HG03575 (cell line): ENCODE measurements at regions not wholly inside any gene's neighbourhood (a gene's known extent, or its start where the extent isn't known, plus 50 kb on each side); places are given as distances from the start of the nearest gene placed in this dataset.

Experiments
- ATAC-seq: cut with Tn5 transposase; IDR thresholded peaks from one replicate; pipeline ENCODE4 v1.9.1; 2021; ENCODE audit not compliant: unreplicated experiment, insufficient number of reproducible peaks, low FRiP score; ENCODE audit errors: extremely low read depth

DNA sequence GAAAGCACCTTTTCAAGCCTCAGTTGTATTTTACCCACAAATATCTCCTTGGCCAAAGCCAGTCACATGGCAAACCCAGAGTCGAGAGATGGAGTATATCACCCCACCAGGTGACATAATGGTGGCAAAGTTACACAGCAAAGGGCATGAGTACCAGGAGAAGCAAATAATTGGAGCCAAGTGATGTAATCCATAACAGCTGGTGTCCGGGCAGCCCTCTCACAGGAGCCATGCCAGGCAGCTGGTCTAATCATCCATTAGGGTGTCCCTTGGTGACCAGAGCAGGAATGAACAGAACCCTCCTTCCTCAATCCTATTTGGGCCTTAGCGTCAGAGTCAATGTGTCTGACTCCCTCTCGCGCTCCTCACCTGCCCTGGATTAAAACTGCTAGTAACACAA is 272.1 kb downstream of the LRFN2 start:
- no peak for ATAC-seq

DNA sequence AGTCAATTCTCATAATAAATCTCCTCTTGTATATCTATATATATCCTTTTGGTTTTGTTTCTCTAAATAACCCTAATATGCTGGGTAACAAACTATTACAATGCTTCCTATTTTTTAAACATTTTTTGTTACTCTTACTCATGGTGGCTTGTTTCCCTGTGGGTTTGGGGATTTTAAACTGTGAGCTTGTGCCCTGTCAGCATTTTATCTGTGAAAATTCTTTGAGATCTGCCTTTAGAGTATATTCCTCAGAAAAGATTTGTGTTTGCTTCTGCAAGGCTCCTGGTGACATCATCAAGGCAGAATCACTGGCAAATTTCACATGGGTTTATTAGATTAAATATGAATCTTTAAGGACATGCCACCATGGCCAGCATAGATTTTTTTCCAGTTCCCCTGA is 273.6 kb downstream of the LRFN2 start:
- ATAC-seq, result no peak

DNA sequence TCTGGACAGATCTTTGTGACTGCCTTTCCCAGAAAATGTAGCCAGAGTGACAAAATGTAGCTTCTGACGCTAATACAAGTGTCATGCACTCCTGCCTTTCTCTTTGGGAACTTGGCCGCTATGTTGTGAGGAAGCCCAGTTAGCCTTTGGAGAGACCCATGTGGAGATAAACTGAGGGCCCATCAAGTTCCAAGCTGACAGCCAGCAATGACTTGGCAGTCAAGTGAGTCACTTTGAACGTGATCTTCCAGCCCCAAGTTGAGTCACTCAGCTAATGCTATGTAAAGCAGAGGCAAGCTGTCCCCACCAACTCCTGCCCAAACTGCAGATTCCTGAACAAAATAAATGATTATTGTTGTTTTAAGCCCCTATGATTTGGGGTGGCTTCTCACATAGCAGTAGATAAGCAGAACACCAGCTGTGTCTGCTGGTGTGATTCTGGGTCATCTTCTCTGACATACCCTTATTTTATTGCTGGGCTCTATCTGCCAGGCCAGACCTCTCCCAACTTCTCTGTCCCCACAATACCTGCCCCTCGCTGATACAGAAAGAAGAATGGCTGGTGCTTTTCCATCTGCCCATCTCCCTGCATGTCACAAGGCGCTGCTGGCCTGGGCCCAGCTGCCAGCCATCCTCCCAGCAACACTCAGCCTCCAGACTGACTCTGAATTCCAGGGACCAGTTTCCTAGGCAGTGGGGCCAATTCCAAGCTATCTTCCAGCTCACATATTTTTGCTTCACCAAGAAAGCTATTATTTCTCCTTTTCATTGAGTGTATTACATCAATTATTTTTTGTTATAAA is 274.8 kb downstream of the LRFN2 start:
- no peak for ATAC-seq

DNA sequence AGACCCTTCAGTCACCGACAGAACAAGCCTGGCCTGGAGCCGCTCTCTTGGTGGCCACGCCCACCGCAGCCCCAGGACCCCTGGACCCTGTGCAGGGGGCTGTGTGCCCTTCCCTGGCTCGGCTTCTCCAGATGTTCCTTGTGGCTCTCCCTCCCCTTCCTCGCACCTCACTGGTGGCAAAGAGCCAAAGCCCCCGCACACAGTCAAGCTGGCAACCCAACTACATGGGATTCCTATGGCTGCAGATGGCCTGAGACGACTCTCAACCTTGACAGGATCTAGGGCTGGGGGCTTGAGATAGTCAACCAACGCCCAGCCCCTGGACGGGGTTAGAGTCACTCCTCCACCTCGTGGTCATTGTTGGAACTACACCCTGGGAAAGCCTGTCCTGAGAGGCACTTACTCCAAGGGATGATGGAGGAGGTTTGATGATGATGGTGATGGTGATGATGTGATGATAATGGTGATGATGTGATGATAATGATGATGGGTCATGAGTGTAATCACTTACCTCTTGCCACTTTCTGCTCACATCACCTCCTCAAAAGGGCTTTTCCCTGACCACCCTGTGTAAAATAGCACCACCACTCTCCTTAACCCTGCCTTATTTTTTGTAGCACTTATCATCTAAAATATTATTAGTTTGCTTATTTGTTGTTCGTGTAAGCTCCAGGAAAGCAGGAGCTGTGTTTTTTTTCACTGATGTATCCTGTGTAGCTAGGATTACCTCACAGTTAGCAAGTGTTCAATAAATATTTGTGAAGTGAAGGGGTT is 278.4 kb downstream of the LRFN2 start:
- no peak for ATAC-seq

DNA sequence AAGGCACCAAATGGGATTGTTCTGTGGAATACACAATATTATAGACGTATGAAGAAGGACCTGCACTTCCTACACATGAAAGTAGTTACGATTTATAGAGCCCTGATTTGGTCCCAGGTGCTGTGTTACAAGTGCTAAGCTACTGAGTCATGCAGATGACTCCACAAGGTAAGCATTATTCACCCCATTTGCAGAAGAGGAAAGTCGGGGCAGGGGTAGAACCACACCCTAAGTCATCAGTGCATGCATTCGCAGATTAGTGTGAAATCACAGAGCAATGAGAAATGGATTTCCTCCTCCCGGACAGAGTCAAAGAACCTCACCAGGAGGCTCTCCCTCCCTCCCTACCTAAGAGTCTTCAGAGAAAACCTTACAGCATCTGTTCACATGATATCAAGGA is 279.5 kb downstream of the LRFN2 start:
- no peak for ATAC-seq

DNA sequence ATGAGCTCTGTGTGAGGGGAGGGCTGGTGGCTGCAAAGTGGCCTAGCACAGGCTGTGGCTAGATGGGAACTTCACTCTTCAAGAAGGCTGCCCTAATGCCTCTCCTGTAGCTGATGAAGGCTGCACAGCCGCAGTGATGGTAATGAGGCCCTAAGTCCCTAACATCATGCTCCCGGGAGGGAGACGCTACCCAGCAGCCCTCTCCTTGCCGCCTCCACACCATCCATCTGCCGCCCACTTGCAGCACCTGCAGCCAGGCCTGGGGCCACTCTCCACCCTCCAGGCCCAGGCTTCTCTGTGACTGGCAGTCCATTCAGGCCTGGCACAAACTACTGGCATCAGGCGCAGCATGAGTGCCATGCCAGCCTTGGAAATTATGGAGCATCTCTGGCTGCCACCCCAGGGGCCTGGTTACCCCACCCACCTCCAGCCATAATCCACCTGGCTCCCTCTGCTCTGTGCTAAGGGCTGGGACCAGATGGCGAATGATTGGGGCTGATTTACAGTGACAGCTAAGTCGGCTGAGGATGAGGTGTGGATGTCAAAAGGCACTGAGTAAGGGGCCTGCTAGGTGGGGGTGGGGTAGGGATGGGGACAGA is 284.2 kb downstream of the LRFN2 start:
- ATAC-seq, result no peak

DNA sequence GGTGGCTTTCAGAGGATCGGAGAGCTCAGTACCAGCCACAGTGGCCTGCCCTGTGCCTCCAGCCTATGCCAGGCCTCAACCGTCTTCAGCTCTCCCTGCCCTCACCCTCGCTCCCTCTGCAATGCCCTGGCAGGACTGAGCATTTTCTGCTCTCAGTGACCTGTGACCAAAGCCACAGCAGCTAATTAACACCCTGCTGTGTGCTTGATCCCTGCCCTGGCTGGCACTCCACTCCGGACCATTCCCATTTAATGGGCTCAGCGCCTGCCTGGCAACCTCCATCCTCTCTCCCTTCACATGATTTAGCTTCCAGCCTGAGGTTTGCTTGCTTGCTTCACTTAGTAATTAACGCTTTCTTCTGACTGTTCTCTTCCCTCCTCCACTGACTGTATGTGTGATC is 287.5 kb downstream of the LRFN2 start:
- ATAC-seq, result no peak

DNA sequence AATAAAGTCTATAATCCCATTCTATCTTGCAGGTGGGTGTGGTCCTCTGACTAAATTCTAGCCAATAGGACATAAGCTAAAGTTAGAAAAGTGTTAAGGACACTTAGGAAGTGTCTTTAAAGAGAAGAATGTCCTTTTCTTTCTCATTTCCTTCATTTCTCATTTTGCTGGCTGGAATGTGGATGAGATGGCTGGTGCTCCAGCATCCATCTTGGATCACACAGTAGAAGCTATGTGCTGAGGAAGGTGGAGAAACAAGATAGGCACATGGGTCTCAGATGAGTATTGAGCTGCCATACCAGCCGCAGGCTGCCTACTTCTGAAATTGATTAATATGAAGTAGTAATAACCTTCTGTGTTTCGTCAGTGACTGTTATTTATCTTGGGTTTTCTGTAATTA is 289.0 kb downstream of the LRFN2 start:
- ATAC-seq, result no peak

DNA sequence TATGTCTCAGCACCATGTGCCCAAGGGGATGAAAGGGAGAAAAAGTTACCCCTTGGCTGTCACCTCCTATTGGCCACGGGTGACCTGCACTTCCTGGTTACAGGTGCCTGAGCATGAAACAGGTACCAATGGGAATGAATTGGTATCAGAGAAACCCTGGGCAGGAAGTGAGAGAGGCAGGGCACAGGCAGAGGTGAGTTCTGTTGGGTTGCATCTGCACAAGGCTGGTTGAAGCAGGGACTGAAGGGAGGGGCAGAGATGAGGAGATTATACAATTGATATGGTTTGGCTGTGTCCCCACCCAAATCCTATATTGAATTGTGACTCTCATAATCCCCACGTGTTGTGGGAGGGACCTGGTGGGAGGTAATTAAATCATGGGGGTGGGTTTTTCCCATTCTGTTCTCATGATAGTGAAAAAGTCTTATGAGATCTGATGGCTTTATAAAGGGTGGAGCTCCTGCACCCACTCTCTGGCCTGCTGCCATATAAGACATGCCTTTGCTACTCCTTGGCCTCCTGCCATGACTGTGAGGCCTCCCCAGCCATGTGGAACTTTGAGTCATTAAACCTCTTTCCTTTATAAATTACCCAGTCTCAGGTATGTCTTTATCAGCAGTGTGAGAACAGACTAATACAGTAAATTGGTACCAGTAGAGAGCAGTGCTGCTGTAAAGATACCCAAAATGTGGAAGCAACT is 291.8 kb downstream of the LRFN2 start:
- ATAC-seq, result no peak

DNA sequence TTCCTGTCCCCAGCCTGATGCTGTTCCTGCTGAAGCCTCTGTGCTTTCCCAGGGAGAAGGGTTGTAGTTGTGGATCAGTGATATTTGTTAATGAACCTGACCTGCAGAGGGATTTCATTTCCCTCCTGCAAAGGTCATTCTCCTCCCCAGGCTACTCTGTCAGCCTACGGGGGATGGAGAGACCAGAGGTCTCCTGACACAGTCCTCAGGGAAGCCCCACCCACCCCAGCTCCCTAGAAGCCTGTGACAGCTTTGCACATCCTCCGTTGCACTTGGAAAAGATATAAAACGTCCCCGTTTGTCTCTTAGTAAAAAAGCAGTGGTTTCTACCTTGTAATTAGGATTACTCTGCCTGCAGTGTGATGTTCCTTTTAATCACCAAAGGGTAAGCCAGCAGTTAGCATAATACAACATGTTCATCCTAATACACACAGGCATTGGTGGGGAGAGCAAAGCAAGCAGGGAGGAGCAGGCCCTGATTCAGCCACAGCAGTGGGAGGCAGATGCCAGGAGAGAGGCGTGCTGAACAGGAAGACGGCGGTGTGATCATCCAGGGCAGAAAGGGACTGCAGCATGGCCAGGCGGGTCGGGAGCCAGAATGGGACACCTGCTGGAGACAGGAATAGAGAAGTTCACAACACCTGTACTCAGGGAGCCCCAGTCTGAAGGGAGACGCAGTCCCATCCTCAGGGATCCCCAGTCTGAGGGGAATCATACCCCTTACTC is 293.5 kb downstream of the LRFN2 start:
- no peak for ATAC-seq

DNA sequence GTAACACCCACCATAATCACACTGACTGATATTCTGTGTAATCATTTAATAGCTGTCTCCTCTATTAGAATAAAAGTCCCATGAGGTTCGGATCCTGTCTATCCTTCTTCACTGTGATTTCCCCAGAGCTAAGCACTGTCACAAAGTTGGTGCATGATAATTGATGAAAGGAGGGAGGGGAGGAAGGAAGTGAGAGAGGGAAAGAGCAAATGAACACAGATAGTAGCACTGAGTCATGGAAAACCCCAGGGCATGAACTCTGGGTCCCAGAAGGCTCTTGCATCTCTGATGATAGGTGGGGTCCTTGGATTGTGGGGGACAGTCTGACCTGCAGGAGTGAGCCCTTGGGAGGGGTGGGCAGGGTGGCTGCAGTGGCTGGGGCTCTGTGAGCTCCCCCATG is 294.1 kb downstream of the LRFN2 start:
- ATAC-seq, result no peak

DNA sequence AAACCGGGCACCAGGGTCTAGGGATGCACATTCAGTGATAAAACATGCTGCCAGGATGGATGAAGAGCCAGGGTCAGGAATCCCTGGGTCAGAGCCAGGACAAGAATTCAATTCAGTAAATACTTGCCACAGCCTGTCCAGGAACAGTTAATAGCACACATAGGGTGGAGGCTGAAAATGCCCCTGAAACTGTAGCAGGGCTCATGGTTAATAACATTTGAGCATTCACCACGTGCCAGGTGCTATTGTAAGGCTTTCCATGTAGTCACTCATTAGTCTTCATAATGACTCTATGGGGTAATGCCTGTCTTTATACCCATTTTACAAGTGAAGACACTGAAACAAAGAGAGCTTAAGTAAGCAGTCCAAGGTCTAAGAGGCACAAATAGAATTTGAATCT is 296.3 kb downstream of the LRFN2 start:
- no peak for ATAC-seq

DNA sequence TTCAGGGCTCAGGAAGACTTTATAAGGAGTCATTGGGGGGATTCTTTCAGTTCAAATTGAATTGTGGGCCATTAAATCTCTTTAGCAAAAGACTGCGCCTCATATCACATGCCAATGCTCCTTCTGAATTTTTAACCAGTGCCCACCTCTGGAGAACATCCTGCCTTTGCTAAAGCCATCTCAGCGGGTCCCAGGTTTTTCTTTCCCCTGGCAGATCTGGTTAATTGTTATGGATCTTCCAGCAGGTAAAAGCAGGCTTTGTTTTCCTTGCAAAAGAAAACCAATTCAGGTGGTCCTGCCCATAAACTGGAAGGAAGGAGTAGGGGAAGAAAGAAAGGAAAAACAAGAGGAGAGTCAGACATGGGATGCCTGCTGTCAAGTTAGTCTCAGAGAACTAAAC is 298.2 kb downstream of the LRFN2 start:
- ATAC-seq, result no peak

DNA sequence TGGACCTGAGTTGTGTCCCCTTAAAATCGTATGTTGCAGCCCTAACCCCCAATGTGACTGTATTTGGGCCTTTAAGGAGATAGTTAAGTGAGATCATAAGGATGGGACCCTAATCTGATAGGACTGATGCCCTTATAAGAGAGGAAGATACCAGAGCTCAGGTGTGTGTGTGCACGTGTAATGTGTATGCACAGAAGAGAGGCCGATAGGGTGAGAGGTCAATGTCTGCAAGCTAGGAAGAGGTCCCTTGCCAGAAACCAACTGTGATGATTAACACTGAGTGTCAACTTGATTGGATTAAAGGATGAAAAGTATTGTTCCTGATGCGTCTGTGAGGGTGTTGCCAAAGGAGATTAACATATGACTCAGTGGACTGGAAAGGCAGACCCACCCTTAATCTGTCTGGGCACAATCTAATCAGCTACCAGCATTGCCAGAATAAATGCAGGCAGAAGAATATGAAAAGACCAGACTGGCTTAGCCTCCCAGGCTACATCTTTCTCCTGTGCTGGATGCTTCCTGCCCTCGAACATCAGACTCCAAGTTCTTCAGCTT is 299.8 kb downstream of the LRFN2 start:
- ATAC-seq, result no peak

DNA sequence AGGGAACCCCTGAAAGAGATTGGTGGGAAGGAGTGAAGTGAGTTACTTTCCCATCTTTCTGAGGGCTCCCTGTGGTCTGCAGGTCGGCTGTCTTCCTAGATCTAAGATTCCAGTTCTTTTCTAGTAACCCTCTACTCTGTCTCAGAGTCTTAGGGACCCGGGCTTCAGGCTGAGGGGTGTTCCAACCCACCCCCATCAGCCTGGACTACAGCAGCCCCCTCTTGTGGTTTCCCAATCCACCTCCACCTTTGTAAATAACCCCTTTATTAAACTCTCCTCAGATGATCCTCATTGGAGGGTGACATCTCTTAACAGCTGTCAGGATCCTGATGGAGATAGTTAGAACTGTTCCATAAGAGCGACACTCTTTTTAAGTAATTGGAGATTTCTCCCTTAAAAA is 300.4 kb downstream of the LRFN2 start:
- no peak for ATAC-seq

DNA sequence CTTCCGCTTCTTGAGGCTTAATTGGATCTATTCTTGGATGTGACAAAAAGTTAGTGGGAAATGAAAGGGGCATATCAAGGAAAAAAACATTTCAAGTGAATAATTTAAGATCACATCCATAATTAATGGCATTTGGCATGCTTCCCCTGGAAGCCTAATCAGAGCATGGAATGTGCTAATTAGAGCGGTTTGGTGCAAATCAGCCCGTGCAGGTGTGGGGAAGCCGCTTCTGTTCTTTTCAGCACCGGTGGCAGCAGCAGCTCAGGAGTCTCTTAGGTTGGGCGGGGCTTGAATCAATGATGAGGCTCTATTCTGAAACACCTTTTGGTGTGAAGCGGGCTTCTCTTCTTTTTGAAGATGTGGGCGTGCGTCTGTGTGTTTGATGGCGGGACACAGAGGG is 301.2 kb downstream of the LRFN2 start:
- no peak for ATAC-seq

DNA sequence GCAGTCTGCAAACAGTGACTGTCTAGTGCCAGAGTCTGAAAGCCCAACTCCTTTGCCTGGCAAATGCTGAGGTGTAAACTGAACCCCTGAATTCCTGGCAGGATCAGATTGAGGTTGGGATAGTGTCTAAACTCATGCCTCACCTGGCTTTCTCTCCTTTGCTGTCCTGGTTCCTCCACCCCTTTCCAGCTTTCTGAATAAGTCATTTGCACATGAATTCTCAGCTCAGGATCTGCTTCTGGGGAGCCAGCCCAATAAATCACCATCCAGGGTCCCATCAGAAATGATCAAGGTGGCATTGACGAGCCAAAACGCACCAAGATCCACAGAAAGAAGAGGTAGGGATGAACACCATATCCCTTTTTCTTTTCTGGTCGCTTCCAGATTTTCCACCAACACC is 301.6 kb downstream of the LRFN2 start:
- ATAC-seq, result no peak

DNA sequence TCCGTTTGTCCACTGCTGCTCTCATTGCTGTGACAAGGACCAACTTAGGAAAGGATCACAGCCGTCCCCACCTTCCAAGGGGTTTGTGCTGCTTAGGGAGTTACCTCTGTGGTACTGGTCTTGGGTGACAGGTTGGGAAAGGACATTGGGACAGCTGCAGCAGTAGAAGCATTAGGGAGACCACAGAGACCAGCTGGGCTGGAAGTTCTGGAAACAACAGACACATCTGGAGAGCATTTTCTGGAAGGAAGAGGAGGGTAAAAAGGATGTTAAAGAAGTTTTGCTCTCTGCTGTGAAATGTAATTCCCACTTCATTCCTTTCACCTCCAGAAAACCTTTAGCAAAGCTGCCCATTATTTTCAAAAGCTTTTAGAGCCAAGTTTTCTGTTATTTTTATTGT is 304.2 kb downstream of the LRFN2 start:
- ATAC-seq, result no peak

DNA sequence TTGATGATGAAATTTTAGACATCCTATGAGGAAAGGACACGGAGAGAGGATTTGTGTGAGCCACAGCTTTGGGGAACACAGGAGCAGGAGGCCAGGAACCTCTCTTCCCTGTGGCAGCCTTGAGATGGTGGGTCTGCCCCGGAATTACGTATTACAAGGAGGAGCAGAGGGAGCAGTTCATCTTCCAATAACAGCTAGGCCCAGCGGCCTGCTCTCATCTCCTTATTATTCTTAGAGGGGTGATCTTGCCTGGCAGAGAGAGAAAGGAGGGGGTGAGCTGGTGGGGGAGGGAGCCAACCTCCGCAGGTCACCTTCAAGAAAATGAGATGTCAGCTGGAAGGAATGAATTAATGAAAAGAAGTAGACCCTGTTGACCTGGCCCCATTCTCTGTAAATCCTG is 305.8 kb downstream of the LRFN2 start:
- ATAC-seq, result no peak
